Inferior parietal cortex (tissue), 1 donor: ENCODE measurements at regions not wholly inside any gene's neighbourhood (a gene's known extent, or its start where the extent isn't known, plus 50 kb on each side); places are given as distances from the start of the nearest gene placed in this dataset.
"Not testable (repeated sequence)": the region's sequence is repeated elsewhere in the genome, so short reads cannot be mapped to it uniquely, and the experiment has no call there.

Source experiments
- DNase-seq: peaks from one replicate; pipeline ENCODE4 v3.0.0-alpha.2; 2016; ENCODE audit errors: extremely low spot score

- DNase-seq: not testable (repeated sequence)
Measured at GRCh38 chr1:121003230-121003629, 113.7 kb downstream of the PPIAL4A start.

GRCh38 chr1:121006826-121007225, 117.3 kb downstream of the PPIAL4A start:
- not testable (repeated sequence) for DNase-seq

GRCh38 chr1:121007755-121008154, 118.2 kb downstream of the PPIAL4A start:
- not testable (repeated sequence) for DNase-seq

GRCh38 chr1:121008512-121009215, 119.1 kb downstream of the PPIAL4A start:
- DNase-seq: not testable (repeated sequence)

- not testable (repeated sequence) for DNase-seq
Measured at GRCh38 chr1:121009216-121010057, 119.9 kb downstream of the PPIAL4A start.

GRCh38 chr1:121010141-121010540, 120.6 kb downstream of the PPIAL4A start:
- DNase-seq: not testable (repeated sequence)

GRCh38 chr1:121013181-121013580, 123.6 kb downstream of the PPIAL4A start:
- not testable (repeated sequence) for DNase-seq

DNA sequence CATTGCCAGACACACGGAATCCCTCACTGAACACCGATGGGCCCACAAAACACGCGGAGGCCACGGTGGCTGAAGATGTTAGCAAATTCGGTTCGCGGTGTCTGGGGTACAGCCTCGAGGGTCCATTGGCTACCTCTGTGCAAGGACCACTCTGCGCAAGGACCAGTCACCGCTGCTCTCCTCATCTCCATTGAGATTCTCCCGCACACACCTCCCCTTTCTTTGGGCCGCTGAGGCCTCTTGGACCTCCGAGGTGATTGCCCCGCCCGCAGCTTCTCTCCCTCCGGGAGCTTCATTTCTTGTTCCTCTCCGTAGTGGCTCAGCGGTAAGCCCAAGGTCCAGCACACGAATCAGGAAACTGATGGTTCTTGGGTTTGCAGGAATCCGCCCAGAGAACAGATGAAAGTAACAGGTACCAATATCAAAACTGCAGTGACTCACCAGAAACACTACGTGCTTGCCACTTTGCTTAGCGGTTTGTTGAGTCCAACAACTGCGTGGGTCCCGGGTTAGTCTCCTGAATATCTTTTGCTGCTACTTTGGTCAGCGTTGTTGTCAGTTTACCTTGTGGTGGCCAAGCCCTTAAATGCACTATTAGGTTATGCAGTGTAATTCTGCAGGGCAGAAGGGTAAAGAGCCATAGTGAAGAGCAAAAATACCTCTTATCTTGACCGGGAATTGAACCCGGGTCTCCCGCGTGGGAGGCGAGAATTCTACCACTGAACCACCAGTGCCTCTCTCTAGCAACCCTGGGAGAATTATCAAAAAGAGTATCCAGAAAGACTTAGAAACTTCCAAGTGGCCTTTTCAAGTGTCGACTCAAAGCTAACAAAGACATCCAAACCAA, 126.8 kb downstream of the PPIAL4A start:
- DNase-seq: peak; percentile 72

DNA sequence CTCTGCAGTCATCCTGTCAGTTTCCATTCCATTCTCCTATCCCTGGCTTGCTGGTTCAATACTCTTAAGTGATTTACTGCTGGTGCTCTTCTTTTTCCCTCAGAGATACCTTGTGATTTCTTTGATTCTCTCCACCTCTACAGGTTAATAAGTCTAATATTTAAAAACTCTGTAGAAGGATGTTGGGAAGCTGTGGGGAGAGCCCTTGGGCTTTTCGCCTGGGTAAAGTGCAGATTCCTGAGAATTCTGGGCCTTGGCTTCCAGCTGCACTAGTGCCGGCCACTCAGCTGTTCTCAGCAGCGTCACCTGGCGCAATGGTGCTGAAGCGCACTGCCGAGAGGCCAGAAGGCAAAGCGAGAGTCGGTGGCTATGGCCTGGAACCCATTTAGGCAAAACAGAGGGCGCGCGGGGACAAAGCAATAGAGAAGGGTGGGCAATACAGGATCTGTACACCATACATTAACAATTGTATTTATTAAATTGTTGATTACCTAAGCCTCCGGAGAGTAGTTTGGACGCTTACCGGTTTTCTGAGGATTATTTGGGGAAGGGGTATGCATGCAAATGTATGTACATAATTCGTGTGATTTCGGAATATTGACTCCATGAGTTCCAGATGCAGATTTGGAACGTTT, 130.3 kb downstream of the PPIAL4A start:
- not testable (repeated sequence) for DNase-seq

DNA sequence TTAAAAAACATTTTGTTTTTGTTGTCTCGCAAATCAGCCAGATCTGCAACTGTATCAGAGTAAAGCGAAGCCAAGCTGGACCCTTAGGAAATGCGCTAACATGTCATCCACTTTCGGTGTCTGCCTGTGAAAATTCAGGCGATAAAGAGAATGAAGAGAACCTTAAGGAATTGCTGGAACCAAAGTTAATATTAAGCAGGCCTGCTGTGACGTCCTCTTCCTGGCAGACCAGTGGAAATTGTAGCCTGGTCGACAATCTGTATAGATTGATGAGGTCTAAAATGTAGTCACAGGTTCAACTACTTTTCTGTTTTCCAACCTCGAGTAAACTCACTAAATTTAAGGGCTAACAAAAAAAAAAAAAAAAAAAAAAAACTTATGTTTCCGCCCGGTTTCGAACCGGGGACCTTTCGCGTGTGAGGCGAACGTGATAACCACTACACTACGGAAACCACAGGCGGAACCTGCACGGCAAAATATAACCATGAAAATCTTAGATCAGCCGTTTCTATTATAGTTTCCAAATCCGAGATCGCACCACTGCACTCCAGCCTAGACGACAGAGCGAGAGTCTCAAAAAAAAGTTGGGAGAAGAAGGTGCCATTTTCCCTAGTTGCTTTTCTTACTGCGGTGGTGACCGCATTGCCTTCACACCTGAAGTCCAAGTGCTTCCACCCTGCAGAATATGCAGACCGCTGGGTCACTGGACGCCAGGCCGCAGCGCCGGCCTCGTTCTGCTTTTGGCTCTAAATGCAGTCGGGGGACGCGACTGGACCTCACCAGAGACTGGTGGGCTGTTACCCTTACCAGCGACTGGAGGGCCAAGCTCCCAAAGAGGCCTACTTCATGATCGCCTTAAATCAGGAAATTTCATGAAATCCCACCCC, 131.0 kb downstream of the PPIAL4A start:
- DNase-seq: peak; percentile 49

DNA sequence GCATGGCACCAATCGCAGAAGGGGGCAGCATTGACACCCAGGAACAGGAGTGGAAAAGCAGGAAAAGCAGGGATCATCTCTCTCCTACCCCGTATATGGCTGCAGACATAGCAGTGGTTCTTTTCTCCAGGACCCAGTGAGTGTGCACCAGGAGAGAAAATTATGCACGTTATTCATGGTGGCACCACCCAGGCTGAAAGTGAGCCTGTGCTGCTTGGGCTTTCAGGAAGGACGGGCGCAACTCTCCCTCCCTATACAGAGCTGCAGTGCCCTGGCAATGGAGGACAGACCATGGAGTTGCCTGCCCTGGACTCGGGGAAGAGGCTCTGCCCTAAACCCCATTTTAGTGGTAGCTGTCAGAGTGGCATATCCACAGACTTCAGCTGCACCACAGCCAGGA, 132.1 kb downstream of the PPIAL4A start:
- DNase-seq: not testable (repeated sequence)

DNA sequence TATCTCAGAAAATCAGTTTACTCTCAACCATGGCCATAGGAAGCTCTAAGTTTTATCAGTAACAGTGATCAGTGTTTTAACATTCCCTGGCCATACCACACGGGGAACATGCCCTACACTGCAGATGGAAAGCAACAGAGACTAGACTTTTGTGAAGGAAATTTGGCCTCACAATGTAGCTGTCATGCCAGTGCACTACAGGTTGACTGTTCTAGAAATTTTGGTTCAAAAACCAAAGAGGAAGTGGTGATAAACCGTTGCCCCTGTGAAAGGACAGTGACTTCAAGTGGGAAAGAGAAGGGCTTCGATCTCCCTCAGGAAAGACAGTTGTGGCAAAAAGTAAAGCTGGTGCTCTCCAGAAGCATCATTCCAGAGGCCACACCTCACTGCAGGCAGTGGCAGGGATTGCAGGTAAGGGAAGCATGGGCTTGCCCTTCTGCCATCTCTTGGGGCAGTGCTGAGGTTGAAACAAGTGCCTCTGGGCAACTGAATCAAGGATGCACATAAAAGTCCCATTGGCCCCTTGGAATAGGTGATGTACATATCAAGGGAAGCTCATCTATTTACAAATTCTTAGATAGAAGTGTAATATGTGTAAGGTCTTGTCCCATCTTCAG, 143.4 kb downstream of the PPIAL4A start:
- not testable (repeated sequence) for DNase-seq

DNA sequence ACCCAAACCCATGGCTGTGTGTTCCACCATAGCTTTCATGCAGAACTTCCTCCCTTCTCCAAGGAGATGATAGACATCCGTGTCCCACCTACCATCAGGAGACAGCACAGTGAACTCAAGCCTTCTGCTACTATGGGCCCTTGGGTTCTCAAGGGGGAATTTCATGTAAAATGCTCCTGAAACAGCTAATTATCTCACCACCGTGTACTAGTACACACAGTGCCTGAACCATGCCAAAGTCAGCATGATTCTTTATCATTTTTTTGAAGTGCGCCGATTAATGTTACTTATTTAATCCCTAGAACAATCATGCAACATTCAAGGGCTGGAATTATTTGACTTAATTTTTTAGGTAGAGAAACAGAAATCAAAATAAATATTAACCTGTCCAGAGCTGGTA, 147.2 kb downstream of the PPIAL4A start:
- DNase-seq: not testable (repeated sequence)

DNA sequence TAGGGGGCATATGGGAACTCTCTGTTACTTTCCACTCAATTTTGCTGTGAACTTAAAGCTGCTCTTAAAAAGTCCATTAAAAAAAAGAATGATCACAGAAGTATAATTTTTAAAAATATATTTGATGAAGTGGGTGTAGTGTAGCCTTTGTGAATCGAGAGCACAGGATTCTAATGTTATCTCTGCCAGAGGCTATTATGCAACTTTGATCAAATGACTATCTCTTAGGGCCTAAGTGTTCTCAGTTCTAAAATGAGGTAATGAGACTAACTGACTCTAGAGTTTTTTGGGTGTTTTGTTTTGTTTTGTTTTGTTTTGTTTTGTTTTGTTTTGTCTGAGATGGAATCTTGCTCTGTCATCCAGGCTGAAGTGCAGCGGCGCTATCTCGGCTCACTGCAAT, 143.2 kb downstream of the FAM72B start:
- not testable (repeated sequence) for DNase-seq

DNA sequence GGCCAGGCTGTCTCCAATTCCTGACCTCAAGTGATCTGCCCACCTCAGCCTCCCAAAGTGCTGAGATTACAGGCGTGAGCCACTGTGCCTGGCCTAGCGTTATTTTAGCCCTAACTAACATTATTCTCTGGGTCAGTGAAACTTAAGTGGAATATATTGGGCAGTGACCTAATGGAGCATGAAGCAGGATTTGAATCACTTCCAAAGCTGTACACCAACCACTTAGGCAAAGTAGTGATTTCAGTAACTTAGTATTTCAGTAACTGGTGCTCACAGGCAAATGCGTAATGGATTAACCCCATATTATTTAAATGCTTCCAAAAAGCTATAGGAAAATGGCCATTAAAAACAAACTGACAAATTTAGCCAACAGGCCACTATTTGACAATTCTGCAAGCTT, 142.6 kb downstream of the FAM72B start:
- not testable (repeated sequence) for DNase-seq

DNA sequence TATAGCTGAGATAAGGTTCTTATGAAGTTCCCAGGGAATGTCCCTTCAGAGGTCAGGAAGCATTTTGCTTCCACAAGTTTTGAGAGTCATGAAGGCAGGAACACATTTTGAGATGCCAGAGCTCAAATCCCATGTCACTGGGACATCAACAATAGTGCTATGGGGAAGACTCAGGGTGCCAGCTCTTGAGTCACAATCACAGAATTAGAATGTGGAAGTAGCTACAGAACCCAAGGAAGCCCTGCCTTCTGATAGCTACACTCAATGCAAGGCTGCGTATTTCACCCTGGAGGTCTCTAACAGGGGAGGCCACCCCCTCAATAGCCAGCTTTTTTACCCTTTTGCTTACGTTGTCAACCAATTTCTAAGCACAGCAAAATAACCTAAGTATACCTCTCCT, 141.3 kb downstream of the FAM72B start:
- not testable (repeated sequence) for DNase-seq

- DNase-seq: not testable (repeated sequence)
Measured at GRCh38 chr1:121048293-121048752, 135.8 kb downstream of the FAM72B start.

GRCh38 chr1:121048769-121049443, 135.2 kb downstream of the FAM72B start:
- not testable (repeated sequence) for DNase-seq

GRCh38 chr1:121050097-121050496, 134.0 kb downstream of the FAM72B start:
- not testable (repeated sequence) for DNase-seq
